ENCODE measurements at regions not wholly inside any gene's neighbourhood (a gene's known extent, or its start where the extent isn't known, plus 50 kb on each side); places are given as distances from the start of the nearest gene placed in this dataset.

- Histone ChIP-seq H3K4me3 (ENCODE audit: control insufficient read depth in 2 of 3, extremely low read depth in 1 of 3, insufficient read depth in 2 of 3, low read depth in 1 of 3, low read length in 3 of 3) (no peak overlapping the region), H3K79me2 (ENCODE audit: control insufficient read depth, insufficient read depth, low read length) (no peaks in the 10 kb centered on the region), H3K9me1 (ENCODE audit: control insufficient read depth, extremely low read depth, insufficient read depth, low read length) (no peaks in the 10 kb centered on the region), H3K4me2 (ENCODE audit: control insufficient read depth, extremely low read depth, insufficient read depth, low read depth, low read length) (no peak overlapping the region), H3K9me3 (ENCODE audit: control insufficient read depth, low read depth, low read length) (no peaks in the 10 kb centered on the region), H3K27me3 (ENCODE audit: control insufficient read depth, extremely low read depth, insufficient read depth, low read length) (no peaks in the 10 kb centered on the region), H3K4me1 (ENCODE audit: control insufficient read depth, extremely low read depth, insufficient read depth, low read length) (no peaks in the 10 kb centered on the region), H3K9ac (ENCODE audit: control insufficient read depth, extremely low read depth, insufficient read depth, low read length) (no peak overlapping the region), H2AFZ (ENCODE audit: control insufficient read depth, low read length) (no peak overlapping the region), H4K20me1 (ENCODE audit: control insufficient read depth, extremely low read depth, insufficient read depth, low read length) (no peaks in the 10 kb centered on the region), H3K36me3 (ENCODE audit: control insufficient read depth in 2 of 2, extremely low read depth in 1 of 2, insufficient read depth in 2 of 2, low read length in 2 of 2) (no peaks in the 10 kb centered on the region), H3K27ac (ENCODE audit: control insufficient read depth, insufficient read depth, low read length) (no peak overlapping the region)
- dilution Hi-C loops (cut with MboI; ENCODE audit: extremely low pct_ligation_motif_present, low sequenced_read_pairs): no loop called here
- FAIRE-seq (no peak), DNase-seq (ENCODE audit: low read depth, low spot score) (no peak)
- TF ChIP-seq CTCF (optimal IDR thresholded peaks at IDR 0.05 in 1 of 3, IDR thresholded peaks at IDR 0.05 in 1 of 3, conservative IDR thresholded peaks at IDR 0.05 in 1 of 3; ENCODE audit: extremely low read depth in 1 of 3, insufficient read depth in 2 of 3, low read length in 3 of 3) (no peak), EZH2 (IDR thresholded peaks at IDR 0.05; ENCODE audit: low read length) (no peak)
Measured at GRCh38 chr3:148026009-148026588, 616.9 kb downstream of the ZIC1 start.

GRCh38 chr3:148030975-148031374 lies 621.8 kb downstream of the ZIC1 start:
- no peaks in the 10 kb centered on the region for H3K36me3 ChIP-seq (ENCODE audit: control insufficient read depth in 2 of 2, extremely low read depth in 1 of 2, insufficient read depth in 2 of 2, low read length in 2 of 2)
- dilution Hi-C loops (cut with MboI; ENCODE audit: extremely low pct_ligation_motif_present, low sequenced_read_pairs): no loop called here

More at GRCh38 chr3:148030975-148031374, 621.8 kb downstream of the ZIC1 start:
- Histone ChIP-seq H3K9ac (ENCODE audit: control insufficient read depth, extremely low read depth, insufficient read depth, low read length) (no peak overlapping the region), H3K27ac (ENCODE audit: control insufficient read depth, insufficient read depth, low read length) (no peak overlapping the region), H3K9me3 (ENCODE audit: control insufficient read depth, low read depth, low read length) (no peaks in the 10 kb centered on the region), H2AFZ (ENCODE audit: control insufficient read depth, low read length) (no peak overlapping the region), H3K4me2 (ENCODE audit: control insufficient read depth, extremely low read depth, insufficient read depth, low read depth, low read length) (no peak overlapping the region), H4K20me1 (ENCODE audit: control insufficient read depth, extremely low read depth, insufficient read depth, low read length) (no peaks in the 10 kb centered on the region), H3K4me3 (ENCODE audit: control insufficient read depth in 2 of 3, extremely low read depth in 1 of 3, insufficient read depth in 2 of 3, low read depth in 1 of 3, low read length in 3 of 3) (no peak overlapping the region), H3K27me3 (ENCODE audit: control insufficient read depth, extremely low read depth, insufficient read depth, low read length) (no peaks in the 10 kb centered on the region), H3K4me1 (ENCODE audit: control insufficient read depth, extremely low read depth, insufficient read depth, low read length) (no peaks in the 10 kb centered on the region), H3K79me2 (ENCODE audit: control insufficient read depth, insufficient read depth, low read length) (no peaks in the 10 kb centered on the region), H3K9me1 (ENCODE audit: control insufficient read depth, extremely low read depth, insufficient read depth, low read length) (no peaks in the 10 kb centered on the region)
- no peak for FAIRE-seq
- DNase-seq (ENCODE audit: low read depth, low spot score): no peak
- TF ChIP-seq EZH2 (IDR thresholded peaks at IDR 0.05; ENCODE audit: low read length) (no peak), CTCF (optimal IDR thresholded peaks at IDR 0.05 in 1 of 3, IDR thresholded peaks at IDR 0.05 in 1 of 3, conservative IDR thresholded peaks at IDR 0.05 in 1 of 3; ENCODE audit: extremely low read depth in 1 of 3, insufficient read depth in 2 of 3, low read length in 3 of 3) (no peak)

Measured in keratinocyte (primary cell).